GM21529 (cell line): ENCODE measurements at regions not wholly inside any gene's neighbourhood (a gene's known extent, or its start where the extent isn't known, plus 50 kb on each side); places are given as distances from the start of the nearest gene placed in this dataset.
"Not testable (repeated sequence)": the region's sequence is repeated elsewhere in the genome, so short reads cannot be mapped to it uniquely, and the experiment has no call there.

Experiments used
- ATAC-seq: cut with Tn5 transposase; IDR thresholded peaks from one replicate; pipeline ENCODE4 v1.9.1; 2021; ENCODE audit not compliant: unreplicated experiment

DNA sequence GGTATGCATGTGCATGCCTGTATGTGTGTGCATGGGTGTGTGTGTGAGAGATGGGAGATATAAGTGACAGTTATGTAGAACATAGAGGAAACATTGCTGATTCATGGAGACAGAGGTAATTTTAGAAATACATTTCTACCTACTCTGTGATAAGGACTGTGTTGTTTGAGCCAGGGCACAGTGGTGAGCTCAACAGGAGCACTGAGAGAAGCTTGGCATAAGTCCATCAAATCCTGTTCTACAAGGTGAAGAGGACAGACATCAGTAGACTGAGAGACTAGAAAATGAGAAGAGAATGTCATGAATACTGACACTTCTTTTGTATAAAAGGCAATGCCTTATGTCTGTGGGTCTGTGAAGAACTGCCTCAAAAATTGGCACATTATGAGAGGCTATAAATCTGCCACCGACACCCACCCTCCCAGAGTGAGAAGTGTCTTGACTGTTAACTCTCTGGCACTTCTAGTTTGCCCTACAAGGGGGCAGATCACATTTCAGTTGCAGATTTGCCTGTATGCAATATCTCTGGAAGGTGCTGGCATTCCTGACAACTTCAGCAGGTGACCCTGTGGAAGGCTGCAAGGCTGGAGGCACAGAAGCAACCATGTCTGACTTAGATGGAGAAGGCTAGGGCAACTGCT, 962.3 kb upstream of the NRXN1 start:
- no peak for ATAC-seq

DNA sequence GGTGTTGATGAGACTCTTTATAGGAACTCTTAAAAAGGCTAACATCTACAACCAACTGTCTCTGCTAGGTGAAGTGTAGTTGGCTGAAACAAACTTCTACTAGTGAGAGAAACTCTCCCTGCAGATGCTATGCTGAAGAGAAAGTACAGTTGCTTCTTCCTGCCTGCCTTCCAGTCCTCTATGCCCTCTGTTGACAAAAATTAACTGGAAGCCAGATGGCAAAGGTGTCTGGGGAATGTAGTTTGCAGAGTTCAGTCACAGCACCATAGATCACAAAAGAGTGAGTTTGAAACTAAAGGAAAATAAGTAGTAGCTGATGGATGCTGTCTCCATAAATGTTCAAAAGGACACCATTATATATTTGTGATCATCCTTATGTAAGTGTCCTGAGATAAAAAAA, 958.8 kb upstream of the NRXN1 start:
- no peak for ATAC-seq

DNA sequence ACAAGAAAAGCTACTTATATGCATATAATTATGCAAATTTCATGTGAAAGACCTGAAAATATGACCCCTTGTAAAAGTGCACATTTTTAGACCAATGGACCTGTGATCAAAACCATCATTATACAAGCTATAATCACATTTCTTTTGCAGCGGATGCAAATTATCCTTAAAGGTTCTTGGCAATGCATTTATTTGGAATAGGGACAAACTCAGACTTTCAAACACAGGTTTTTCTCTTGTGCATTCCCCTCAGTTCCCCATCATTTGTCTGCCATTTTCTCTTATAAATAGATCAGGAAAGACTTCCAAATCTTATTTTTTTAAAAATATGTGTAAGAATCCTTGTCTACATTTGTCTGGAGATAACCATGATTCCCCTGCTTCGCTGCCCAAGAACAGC, 954.2 kb upstream of the NRXN1 start:
- no peak for ATAC-seq

DNA sequence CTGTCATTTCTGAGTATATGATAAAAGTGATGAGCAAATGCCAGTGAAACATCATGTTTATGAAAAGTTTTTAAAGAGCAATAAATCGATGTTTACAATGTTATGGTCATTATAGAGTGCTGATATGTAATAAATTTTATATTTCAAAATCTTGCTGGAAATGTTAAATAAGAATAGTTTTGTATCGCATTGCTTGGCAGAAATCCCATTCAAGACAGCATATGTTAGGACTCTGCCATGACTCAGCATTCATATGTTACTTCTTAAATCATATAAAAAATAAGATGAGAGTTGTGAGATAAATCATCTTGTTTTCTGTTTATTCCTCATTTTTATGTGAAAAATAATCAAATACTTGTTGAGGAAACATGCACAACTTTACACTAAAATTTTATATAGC, 949.9 kb upstream of the NRXN1 start:
- no peak for ATAC-seq

DNA sequence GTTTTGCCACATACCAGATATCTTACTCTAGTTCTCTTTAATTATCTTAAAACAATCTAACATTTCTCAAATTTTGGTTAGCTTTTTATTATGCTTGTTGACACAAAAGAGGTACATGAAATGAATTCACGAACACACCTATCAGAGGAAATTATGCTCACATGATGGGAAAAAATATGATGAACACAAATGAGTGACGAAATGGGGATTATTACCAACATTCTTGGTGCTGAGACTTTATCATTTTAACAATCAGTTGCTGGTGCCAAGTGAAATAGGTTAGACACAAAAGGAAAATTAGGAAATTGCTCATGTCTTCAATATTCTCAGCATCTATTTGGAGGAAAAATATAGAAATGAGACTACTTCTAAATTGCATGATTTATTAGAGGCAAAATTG, 944.7 kb upstream of the NRXN1 start:
- no peak for ATAC-seq

DNA sequence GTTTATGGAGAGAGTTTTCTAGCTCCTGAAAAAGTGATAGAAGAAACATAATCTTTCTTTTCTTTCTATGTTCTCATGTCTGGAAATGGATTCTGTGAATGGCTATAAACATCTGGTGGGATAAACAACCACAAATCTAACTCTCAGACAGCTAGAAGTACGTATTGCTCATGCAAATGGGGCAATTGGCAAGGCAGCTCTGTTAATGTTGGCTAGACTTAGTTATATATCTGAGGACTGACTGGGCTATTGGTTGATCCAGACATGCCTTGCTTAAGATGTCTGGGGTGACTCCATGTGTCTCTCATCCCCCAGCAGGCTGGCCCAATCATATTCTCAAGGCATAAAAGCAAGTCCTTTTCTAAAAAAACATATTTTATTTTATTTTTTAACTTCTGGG, 939.2 kb upstream of the NRXN1 start:
- ATAC-seq = no peak

DNA sequence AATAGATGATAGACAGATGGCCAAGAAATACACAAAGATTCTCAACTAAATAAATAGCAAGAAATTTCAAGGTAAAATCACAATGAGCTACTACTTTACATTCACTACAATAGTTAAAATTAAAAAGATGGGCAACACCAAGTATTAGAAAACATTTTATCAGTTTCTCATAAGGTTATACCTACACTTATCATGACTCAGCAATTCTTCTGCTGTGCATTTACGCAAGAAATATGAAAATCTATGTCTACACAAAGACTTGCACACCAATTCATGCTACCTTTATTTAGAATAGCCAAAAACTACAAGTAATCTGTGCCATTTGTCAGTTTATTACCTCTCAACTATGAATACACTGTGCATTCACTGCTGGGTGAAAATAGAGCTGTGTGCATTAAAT, 937.4 kb upstream of the NRXN1 start:
- no peak for ATAC-seq

DNA sequence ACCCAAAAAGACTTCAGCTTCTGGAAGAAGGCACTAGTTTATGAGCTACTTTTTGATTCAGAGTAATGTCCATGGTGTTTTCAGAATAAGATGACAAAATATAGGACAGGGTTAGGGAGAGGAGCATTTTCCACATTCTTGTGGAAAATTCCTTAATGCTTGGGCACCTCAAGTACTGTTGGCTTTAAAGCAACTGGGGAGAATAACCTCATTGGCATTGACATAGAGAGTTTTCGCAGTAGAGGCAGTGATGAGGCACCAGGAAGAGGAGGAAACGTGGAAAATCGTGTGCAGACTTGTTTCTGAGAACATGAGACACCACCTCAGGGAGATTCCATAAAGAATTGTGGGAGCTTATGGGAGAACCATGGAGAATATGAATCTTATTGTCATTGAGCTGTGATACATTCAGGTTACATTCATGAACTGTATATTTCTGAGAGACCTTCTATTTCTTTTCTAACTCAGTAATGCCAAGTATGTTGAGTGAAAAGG, 929.0 kb upstream of the NRXN1 start:
- ATAC-seq = no peak

DNA sequence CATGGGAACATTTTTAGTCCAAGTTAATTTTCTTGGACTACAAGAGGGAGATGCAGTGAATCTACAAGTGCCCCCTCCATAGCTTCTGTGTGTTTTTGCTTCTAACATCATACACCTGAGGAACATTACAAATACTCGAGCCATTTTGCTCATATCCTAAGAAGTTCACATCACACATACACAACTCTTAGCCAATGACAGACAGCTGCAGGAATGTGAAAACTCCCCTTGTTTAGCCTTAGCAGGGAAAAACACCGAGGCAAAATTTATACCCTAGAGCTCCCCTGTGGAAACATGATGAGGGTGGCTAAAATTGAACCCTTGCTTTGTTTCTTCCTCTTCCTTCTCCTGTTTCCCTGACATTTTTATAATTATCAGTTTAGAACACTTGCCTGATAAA, 928.3 kb upstream of the NRXN1 start:
- ATAC-seq = no peak

DNA sequence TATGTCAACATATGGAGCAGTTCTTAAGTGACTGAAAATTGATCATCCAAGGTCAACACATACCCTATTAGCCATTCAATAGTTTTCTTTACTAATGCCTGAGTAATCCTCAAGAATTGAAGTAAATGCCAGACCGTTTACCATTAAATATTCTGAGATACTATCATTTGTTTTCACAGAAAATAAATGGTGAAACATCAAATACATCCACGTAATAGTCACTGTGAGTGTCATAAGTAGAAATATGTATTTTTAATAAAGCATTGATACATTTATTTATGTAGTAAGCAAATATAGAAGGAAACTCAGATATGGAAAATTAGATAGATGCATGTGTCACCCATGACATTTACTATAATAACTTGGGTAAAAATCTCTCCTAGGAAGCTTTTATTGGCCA, 927.8 kb upstream of the NRXN1 start:
- no peak for ATAC-seq

DNA sequence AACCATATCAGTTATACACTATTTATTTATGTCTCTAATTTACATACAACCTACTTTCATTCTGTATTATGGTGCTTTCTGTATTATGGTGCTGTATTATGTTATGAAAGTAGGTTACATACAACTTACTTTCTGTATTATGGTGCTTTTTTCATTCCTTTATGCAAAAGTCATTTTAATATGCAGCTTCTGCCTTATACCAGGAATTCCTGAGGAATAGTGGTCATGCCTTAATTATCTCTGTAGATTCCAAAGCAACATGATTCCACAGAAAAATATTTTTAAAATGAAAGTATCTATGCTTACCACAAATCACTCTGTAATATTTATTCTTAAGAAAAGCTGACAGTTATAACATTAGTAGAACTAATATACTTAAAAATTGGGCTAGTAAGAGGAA, 922.0 kb upstream of the NRXN1 start:
- no peak for ATAC-seq

DNA sequence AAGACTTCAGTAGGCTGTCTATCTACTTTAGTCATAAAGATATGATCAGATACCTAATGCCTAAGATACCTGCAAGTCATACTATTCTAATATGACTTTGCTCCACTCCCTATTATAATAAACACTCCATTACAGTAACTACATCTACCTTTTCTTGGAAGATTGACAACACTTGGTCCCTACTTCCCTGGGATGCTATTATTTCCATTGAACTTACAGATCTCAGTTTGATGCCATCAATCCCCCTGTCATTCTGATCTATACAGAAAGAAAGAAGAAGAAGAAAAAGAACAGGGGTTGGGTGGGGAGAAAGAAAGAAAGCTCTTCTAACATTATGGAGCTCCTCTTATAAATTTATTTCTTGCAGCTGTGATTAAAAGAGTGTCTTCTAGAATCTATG, 889.1 kb upstream of the NRXN1 start:
- ATAC-seq = no peak

DNA sequence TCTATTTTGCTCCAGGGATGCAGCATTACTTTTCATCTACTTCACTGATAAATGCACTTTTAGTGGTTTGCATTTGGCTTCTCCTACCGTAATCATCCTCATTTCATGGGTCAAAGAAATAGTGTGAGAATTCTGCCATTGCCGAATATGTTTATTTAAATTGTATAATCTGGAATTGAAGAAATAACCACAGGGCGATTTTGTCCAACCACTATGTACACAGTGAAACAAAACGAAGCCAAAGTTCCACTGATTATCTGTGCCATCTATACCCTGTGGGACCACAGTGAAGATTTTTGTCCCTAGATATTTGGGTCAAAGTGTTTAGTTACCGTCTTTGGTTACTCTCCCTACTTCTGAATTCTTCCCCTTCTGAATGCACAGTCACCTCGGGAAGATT, 888.6 kb upstream of the NRXN1 start:
- no peak for ATAC-seq

DNA sequence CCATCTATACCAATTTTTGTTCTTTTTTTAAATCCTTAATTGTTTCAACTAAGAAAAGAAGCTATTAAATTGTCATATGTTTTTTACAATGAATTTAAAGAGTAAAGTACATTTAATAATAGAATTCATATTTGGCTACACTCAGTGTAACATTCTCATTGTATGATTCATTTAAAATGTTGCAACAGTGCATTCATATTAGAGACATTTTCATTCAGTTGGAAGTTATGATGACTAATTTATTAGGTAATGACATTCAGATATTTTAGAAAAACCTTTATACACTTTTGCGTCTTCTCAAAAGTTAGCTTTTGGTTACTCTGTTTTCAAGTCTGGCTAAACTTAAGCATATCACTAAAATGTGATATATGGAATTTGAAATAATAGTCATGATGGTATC, 887.5 kb upstream of the NRXN1 start:
- ATAC-seq = no peak

DNA sequence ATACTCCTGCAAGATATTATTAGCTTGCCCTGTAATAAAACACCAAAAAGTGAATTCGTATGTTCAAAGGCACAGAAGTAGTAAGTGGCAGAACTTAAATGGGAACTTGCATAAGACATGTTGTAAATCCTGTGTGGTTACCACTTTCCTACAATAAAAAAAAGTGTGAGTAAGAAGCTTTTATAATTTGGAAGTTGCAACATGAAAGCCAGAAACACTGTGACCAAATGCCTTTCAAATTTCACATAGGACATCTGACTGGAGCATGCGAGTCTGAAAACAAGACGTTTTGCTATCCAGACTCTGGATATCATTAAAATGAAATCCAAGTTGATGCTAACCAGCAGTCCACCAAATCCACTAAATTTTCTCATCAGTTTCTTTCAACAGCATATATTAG, 886.2 kb upstream of the NRXN1 start:
- no peak for ATAC-seq

DNA sequence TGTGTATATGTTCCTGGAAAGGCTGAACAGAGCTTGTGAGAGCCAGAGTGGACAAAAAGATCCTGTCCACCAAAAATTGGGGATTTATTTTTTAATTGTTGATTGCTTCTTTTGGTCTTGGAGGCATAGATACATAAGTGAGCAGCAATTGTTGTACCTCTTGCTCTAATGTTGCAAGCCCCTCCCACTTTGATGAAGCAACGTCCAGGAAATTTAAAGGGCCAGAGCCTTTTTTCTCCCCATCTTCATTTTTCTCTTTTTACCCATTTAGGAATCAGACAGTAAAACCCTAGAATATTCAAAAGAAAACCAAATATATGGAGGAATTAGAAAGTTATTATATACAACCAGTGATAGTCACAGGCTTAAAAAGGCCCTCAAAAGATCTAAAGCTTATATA, 871.8 kb upstream of the NRXN1 start:
- ATAC-seq = no peak

DNA sequence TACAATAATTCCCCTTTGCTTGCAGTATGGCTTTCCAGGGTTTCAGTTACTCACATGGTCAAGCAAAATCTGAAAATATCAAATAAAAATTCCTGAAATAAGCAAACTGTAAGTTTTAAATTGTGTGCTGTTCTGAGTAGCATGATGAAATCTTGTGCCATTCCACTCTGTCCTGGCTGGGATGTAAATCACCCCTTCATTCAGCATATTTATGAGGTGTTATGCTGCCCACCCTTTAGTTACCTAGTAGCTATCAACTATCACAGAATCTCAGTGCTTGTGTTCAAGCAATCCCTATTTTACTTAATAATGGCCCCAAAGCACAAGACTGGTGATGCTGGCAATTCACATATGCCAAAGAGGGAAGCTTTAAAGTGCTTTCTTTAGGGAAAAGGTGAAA, 867.7 kb upstream of the NRXN1 start:
- no peak for ATAC-seq

DNA sequence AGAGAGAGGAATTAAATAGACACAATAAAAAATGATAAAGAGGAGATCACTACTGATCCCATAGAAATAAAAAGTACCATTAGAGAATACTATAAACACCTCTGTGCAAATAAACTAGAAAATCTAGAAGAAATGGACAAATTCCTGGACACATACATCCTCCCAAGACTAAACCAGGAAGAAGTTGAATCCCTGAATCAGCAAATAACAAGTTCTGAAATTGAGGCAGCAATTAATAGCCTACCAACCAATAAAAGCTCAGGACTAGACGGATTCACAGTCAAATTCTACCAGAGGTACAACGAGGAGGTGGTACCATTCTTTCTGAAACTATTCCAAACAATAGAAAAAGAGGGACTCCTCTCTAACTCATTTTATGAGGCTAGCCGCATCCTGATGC, 862.7 kb upstream of the NRXN1 start:
- not testable (repeated sequence) for ATAC-seq

DNA sequence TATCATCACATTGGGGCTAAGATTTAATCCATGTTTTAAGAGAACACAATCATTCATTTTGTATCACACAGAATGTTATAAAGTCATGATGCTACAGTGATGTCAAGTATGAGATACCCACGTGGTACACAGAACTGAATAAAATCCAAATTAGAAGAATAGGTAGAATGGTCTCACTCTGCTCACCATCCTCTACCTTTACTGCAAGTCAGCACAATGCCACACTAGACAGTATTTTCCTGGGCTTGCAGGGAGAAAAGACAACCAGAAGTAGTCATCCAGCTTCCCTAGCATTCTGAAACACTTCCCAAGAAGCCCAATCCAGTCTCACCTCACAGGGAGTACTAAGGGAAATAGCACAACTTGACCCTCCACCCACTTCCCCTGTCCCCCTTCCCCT, 856.2 kb upstream of the NRXN1 start:
- no peak for ATAC-seq

DNA sequence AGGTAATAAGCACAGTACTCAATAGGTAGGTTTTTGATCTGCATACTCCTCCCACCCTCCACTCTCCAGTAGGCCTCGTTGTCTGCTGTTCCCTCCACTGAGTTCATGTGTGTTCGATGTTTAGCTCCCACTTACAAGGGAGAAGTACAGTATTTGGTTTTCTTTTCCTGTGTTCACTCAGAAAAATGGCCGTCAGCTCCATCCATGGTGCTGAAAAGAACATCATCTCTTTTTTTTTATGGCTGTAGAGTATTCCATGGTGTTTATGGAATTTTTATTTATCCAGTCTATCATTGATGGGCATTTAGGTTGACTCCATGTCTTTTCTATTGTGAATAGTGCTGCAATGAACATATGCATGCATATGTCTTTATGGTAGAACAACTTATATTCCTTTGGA, 849.7 kb upstream of the NRXN1 start:
- ATAC-seq = no peak

DNA sequence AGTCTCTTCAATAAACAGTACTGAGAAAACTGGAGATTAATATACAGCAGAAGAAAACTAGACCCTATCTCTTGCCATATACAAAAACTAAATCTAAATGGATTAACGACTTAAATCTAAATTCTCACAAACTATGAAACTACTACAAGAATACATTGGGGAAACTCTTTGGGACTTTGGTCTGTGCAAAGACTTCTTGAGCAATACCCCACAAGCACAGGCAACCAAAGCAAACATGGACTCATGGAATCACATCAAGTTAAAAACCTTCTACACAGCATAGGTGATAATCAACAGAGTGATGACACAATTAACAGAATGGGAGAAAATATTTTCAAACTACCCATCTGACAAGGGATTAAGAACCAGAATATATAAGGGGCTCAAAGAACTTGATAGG, 848.2 kb upstream of the NRXN1 start:
- no peak for ATAC-seq

DNA sequence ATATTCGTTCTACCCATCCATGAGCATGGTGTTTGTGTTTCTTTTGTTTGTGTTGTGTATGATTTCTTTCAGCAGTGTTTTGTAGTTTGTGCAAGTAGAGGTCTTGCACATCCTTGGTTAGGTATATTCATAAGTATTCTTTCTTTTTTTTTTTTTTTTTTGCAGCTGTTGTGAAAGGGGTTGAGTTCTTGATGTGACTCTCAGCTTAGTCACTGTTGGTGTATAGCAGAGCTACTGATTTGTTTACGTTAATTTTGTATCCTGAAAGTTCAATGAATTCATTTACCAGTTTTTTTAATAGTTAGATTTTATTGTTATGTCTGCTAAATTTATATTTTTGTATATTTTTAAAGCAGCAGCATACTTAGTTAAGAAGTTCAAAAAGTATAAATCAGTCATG, 834.4 kb upstream of the NRXN1 start:
- ATAC-seq = no peak

DNA sequence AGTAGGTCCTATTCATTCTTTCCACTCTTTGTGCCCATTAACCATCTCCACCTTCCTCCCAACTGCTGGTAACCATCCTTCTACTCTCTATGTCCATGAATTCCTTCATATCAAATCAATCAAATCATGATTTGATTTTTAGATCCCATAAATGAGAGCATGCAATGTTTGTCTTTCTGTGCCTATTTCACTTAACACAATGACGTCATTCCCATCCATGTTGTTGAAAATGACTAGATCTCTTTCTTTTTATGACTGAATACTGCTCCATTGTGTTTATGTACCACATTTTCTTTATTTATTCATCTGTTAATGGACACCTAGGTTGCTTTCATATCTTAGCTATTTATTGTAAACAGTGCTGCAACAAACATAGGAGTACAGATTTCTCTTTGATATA, 827.3 kb upstream of the NRXN1 start:
- ATAC-seq = no peak

DNA sequence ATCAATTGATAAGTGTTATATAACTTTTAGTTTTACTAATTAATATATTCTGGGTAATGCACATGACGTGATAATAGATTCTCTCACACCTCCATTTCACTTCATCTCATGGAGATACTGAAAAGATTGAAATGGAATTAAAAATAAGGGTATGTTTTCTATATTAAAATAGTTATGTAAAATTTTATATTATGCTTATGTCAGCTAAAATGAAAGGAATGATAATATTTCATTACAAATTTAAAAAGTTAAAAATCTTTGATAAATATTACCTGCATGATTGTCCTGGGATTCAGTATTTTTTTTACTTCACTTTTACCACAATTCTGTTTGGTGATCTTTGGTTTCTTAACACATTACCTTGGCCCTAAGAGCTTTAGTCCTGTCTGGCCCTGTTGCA, 823.8 kb upstream of the NRXN1 start:
- no peak for ATAC-seq
